K562 (cell line): ENCODE measurements at regions not wholly inside any gene's neighbourhood (a gene's known extent, or its start where the extent isn't known, plus 50 kb on each side); places are given as distances from the start of the nearest gene placed in this dataset.

ENCODE experiments used
- ATAC-seq: fragments of 200-7000 bp; cut with Tn5 transposase; 3 replicates; pipeline ENCODE4 v1.9.1; 2020; ENCODE audit warnings: moderate library complexity
- BruUV-seq: library from RNA; stranded (reverse); fragments of 400-500 nt; replicated peaks from 2 replicates; lab custom pipeline; 2021; lab: Mats Ljungman, UMichigan
- CTCF ChIA-PET: fragments of 300-600 bp; formaldehyde crosslinking; extraction: SDS; loops from one replicate; lab custom pipeline; 2021; ENCODE audit warnings: low intra/inter-chr PET ratio; lab: Yijun Ruan, JAX
- POLR2A ChIA-PET: fragments of 300-600, 350-650 bp; sonication (Branson Sonifier 250); formaldehyde crosslinking; extraction: SDS; loops from one replicate; lab custom pipeline; 2021; ENCODE audit warnings: antibody characterized with exemption, inconsistent platforms; lab: Yijun Ruan, JAX
- DNase-seq, 4 experiments: peaks; one replicate each; pipeline versions ENCODE4 v3.0.0 to v3.0.0-alpha.2; 2011 to 2018; ENCODE audit warnings: low spot score in 3 of 4, mixed read lengths in 3 of 4; ENCODE audit errors: extremely low read depth in 1 of 4
- FAIRE-seq: peaks from 2 replicates; lab custom pipeline; 2011; peaks lifted over from hg19 to GRCh38; lab: Jason Lieb, UNC
- H2AFZ ChIP-seq: 2 replicates; pipeline ENCODE4 v1.6.0; 2011; ENCODE audit warnings: low read depth, low read length, control low read depth, inconsistent platforms
- H3K27ac ChIP-seq: fragments of 200-600 bp; 3 replicates; pipeline ENCODE4 v1.8.0; 2011; ENCODE audit warnings: low read depth, mild to moderate bottlenecking, control low read depth, inconsistent platforms, low read length, moderate library complexity, mixed read lengths; ENCODE audit errors: extremely low read depth
- H3K27me3 ChIP-seq, 2 experiments: fragments of 300-600 bp in 1 of 2; 2 replicates in 1 of 2; 3 replicates in 1 of 2; pipeline versions ENCODE4 v1.6.0 to v1.8.0; 2011; ENCODE audit warnings: inconsistent platforms in 2 of 2, low read length in 2 of 2, mild to moderate bottlenecking in 1 of 2, mixed read lengths in 1 of 2, moderate library complexity in 1 of 2; ENCODE audit not compliant: control insufficient read depth in 2 of 2, insufficient read depth in 2 of 2
- H3K36me3 ChIP-seq: fragments of 300-600 bp; 3 replicates; pipeline ENCODE4 v1.8.0; 2011; ENCODE audit warnings: mild to moderate bottlenecking, low read length, inconsistent platforms; ENCODE audit not compliant: control insufficient read depth, insufficient read depth
- H3K4me1 ChIP-seq, 2 experiments: fragments of 200-600 bp in 1 of 2; replicated peaks in 1 of 2; 2 replicates in 1 of 2; 3 replicates in 1 of 2; pipeline versions ENCODE4 v1.5.1 to v1.8.0; 2011; ENCODE audit warnings: inconsistent platforms in 2 of 2, low read length in 2 of 2, mild to moderate bottlenecking in 1 of 2, mixed read lengths in 1 of 2, moderate library complexity in 1 of 2; ENCODE audit not compliant: control insufficient read depth in 2 of 2, insufficient read depth in 2 of 2
- H3K4me2 ChIP-seq: 2 replicates; pipeline ENCODE4 v1.6.1; 2011; ENCODE audit warnings: low read length, control low read depth, inconsistent platforms, mixed read lengths; ENCODE audit not compliant: insufficient read depth
- H3K4me3 ChIP-seq: fragments of 200-600 bp; sonication (generic), shearing (Covaris generic); 2 replicates; pipeline ENCODE4 v1.5.1; 2016; ENCODE audit warnings: control low read depth, inconsistent platforms
- H3K79me2 ChIP-seq: fragments of 200-600 bp; 3 replicates; pipeline ENCODE4 v1.8.0; 2011; ENCODE audit warnings: low read length, inconsistent platforms; ENCODE audit not compliant: control insufficient read depth, insufficient read depth
- H3K9ac ChIP-seq, 2 experiments: 2 replicates each; pipeline versions ENCODE4 v1.6.0 to v1.6.1; 2011; ENCODE audit warnings: low read depth in 2 of 2, low read length in 2 of 2, control low read depth in 1 of 2, inconsistent platforms in 1 of 2, mild to moderate bottlenecking in 1 of 2, mixed read lengths in 1 of 2; ENCODE audit not compliant: insufficient read depth in 1 of 2
- H3K9me1 ChIP-seq: one replicate; pipeline ENCODE4 v1.6.0; 2011; ENCODE audit warnings: inconsistent platforms, mild to moderate bottlenecking, low read length, moderate library complexity; ENCODE audit not compliant: control insufficient read depth, insufficient read depth
- H3K9me3 ChIP-seq: replicated peaks from 2 replicates; pipeline ENCODE4 v1.5.1; 2011; ENCODE audit warnings: low read depth, low read length, inconsistent platforms; ENCODE audit not compliant: control insufficient read depth, insufficient read depth
- H4K20me1 ChIP-seq: replicated peaks from 2 replicates; pipeline ENCODE4 v1.6.1; 2011; ENCODE audit warnings: low read length, inconsistent platforms, mixed read lengths; ENCODE audit not compliant: control insufficient read depth, insufficient read depth
- ASH1L ChIP-seq: fragments of 450-650 bp; IDR thresholded peaks from 2 replicates; pipeline ENCODE4 v1.6.1; 2018; ENCODE audit warnings: borderline replicate concordance, mild to moderate bottlenecking, low read depth; ENCODE audit not compliant: partially characterized antibody
- ATF6 ChIP-seq: sonication (generic); formaldehyde crosslinking; IDR thresholded peaks from 2 replicates; pipeline ENCODE4 v1.4.0; 2020; ENCODE audit warnings: mild to moderate bottlenecking, missing genetic modification reagents
- CBX3 ChIP-seq, 2 experiments: IDR thresholded peaks; 1 replicate in 1 of 2; 2 replicates in 1 of 2; pipeline ENCODE4 v1.6.1; 2012; ENCODE audit warnings: inconsistent platforms in 2 of 2, low read length in 2 of 2, borderline replicate concordance in 1 of 2, control low read depth in 1 of 2
- CGGBP1 ChIP-seq: fragments of 250-450 bp; sonication (Bioruptor Pico); IDR thresholded peaks from 2 replicates; pipeline ENCODE4 v1.9.0; 2021; ENCODE audit warnings: mild to moderate bottlenecking
- CHAMP1 ChIP-seq: fragments of 450-650 bp; IDR thresholded peaks from 2 replicates; pipeline ENCODE4 v1.6.1; 2016; ENCODE audit warnings: mild to moderate bottlenecking
- GATAD2B ChIP-seq: fragments of 450-650 bp; IDR thresholded peaks from 2 replicates; pipeline ENCODE4 v1.6.1; 2017; ENCODE audit warnings: mild to moderate bottlenecking, borderline replicate concordance
- HLTF ChIP-seq: fragments of 450-650 bp; IDR thresholded peaks from 2 replicates; pipeline ENCODE4 v1.6.1; 2016
- LCOR ChIP-seq: sonication (generic); formaldehyde crosslinking; IDR thresholded peaks from 2 replicates; pipeline ENCODE4 v1.8.0; 2022; ENCODE audit warnings: mild to moderate bottlenecking, missing genetic modification reagents
- MAFG ChIP-seq: fragments of 450-650 bp; conservative IDR thresholded peaks from 2 replicates; pipeline ENCODE4 v1.6.1; 2016; ENCODE audit warnings: missing genetic modification characterization, missing compliant biosample characterization
- PHF21A ChIP-seq: fragments of 450-650 bp; IDR thresholded peaks from 2 replicates; pipeline ENCODE4 v1.6.1; 2017; ENCODE audit warnings: low read depth, borderline replicate concordance
- SRSF3 ChIP-seq: fragments of 200-400 bp; formaldehyde crosslinking; IDR thresholded peaks from 2 replicates; pipeline ENCODE4 v1.6.1; 2016; ENCODE audit warnings: mild to moderate bottlenecking, low read length, moderate library complexity; ENCODE audit not compliant: insufficient read depth
- TEAD1 ChIP-seq, 2 experiments: fragments of 450-650 bp in 1 of 2; sonication (generic) in 1 of 2; formaldehyde crosslinking; IDR thresholded peaks; 2 replicates each; pipeline versions ENCODE4 v1.4.0 to v1.8.0; 2020 to 2022; ENCODE audit warnings: mild to moderate bottlenecking in 2 of 2, missing genetic modification reagents in 1 of 2
- TGIF2 ChIP-seq: sonication (generic); formaldehyde crosslinking; IDR thresholded peaks from 2 replicates; pipeline ENCODE4 v1.8.1; 2022; ENCODE audit warnings: mild to moderate bottlenecking, missing genetic modification reagents, moderate library complexity
- THRB ChIP-seq: fragments of 450-650 bp; formaldehyde crosslinking; conservative IDR thresholded peaks from 2 replicates; pipeline ENCODE4 v1.4.0; 2022; ENCODE audit warnings: mild to moderate bottlenecking, missing genetic modification characterization
- TOE1 ChIP-seq, 2 experiments: fragments of 450-650 bp in 1 of 2; sonication (generic) in 1 of 2; formaldehyde crosslinking in 1 of 2; IDR thresholded peaks; 2 replicates each; pipeline versions ENCODE4 v1.7.1 to v1.8.0; 2016 to 2022; ENCODE audit warnings: borderline replicate concordance in 2 of 2, mild to moderate bottlenecking in 2 of 2, antibody characterized with exemption in 1 of 2, inconsistent platforms in 1 of 2, low read depth in 1 of 2, missing genetic modification reagents in 1 of 2, moderate library complexity in 1 of 2
- XRCC3 ChIP-seq: fragments of 450-650 bp; IDR thresholded peaks from 2 replicates; pipeline ENCODE4 v1.6.1; 2017; ENCODE audit warnings: mild to moderate bottlenecking, moderate library complexity
- ZBTB8A ChIP-seq: fragments of 450-650 bp; IDR thresholded peaks from 2 replicates; pipeline ENCODE4 v1.6.1; 2018; ENCODE audit warnings: mild to moderate bottlenecking, moderate library complexity; ENCODE audit not compliant: partially characterized antibody
- ZNF12 ChIP-seq: sonication (generic); formaldehyde crosslinking; IDR thresholded peaks from 2 replicates; pipeline ENCODE4 v1.4.0; 2020; ENCODE audit warnings: mild to moderate bottlenecking, missing genetic modification reagents
- ZNF24 ChIP-seq: fragments of 450-650 bp; IDR thresholded peaks from 2 replicates; pipeline ENCODE4 v1.6.1; 2016
- in situ Hi-C: fragments of 300-500 bp; cut with MboI; formaldehyde crosslinking; loops from 4 replicates; pipeline ENCODE4 v1.15.0; 2018; ENCODE audit warnings: inconsistent platforms, mixed read lengths
- intact Hi-C: fragments of 100-400 bp; cut with micrococcal nuclease; formaldehyde crosslinking; loops from 2 replicates; pipeline ENCODE4 v1.14.2; 2022

- Histone ChIP-seq H3K9me1 (no peaks in the 10 kb centered on the region), H4K20me1 (no peaks in the 10 kb centered on the region), H3K27me3 (no peaks in the 10 kb centered on the region), H3K4me2 (no peak overlapping the region), H3K79me2 (no peaks in the 10 kb centered on the region), H3K9ac (no peak overlapping the region), H3K36me3 (no peaks in the 10 kb centered on the region), H3K4me3 (no peak overlapping the region), H2AFZ (no peak overlapping the region), H3K9me3 (no peaks in the 10 kb centered on the region), H3K4me1 (no peaks in the 10 kb centered on the region), H3K27ac (no peak overlapping the region)
- TF ChIP-seq GATAD2B (no peak), HLTF (no peak), ATF6 (CRISPR knock-in tag) (no peak), CBX3 (IDR thresholded peaks at IDR 0.05; ENCODE audit: borderline replicate concordance in 1 of 2, low read length in 2 of 2) (no peak), ZNF12 (CRISPR knock-in tag) (no peak), CGGBP1 (CRISPR knock-in tag) (no peak), ASH1L (no peak), ZNF24 (no peak), THRB (CRISPR knock-in tag) (no peak), PHF21A (no peak), TOE1 (IDR thresholded peaks at IDR 0.05; ENCODE audit: borderline replicate concordance) (no peak), TOE1 (CRISPR knock-in tag; IDR thresholded peaks at IDR 0.05; ENCODE audit: borderline replicate concordance, low read depth) (no peak), LCOR (CRISPR knock-in tag) (no peak), TGIF2 (CRISPR knock-in tag) (no peak), ZBTB8A (no peak), XRCC3 (no peak), SRSF3 (no peak), CHAMP1 (no peak), TEAD1 (CRISPR knock-in tag; IDR thresholded peaks at IDR 0.05) (no peak), MAFG (tag) (no peak)
- no TSS peak for BruUV-seq
- intact Hi-C loops, result no loop called here
- no peak for DNase-seq
- POLR2A ChIA-PET, result no interaction called here
- in situ Hi-C loops, result no loop called here
- FAIRE-seq, result no peak
- CTCF ChIA-PET, result no interaction called here
- no peak for ATAC-seq
Measured at GRCh38 chr7:88391247-88391646, 84.6 kb upstream of the STEAP4 start.
